Skeletal muscle cell (primary cell): ENCODE measurements at regions not wholly inside any gene's neighbourhood (a gene's known extent, or its start where the extent isn't known, plus 50 kb on each side); places are given as distances from the start of the nearest gene placed in this dataset.
"Not testable (repeated sequence)": the region's sequence is repeated elsewhere in the genome, so short reads cannot be mapped to it uniquely, and the experiment has no call there.

Experiments used
- DNase-seq: peaks from one replicate; pipeline ENCODE4 v3.0.0-alpha.2; 2010; ENCODE audit warnings: low read depth
- H3K4me3 ChIP-seq: 2 replicates; pipeline ENCODE4 v1.5.1; 2011; ENCODE audit warnings: low read depth, mild to moderate bottlenecking, control low read depth, low read length, moderate library complexity

DNA sequence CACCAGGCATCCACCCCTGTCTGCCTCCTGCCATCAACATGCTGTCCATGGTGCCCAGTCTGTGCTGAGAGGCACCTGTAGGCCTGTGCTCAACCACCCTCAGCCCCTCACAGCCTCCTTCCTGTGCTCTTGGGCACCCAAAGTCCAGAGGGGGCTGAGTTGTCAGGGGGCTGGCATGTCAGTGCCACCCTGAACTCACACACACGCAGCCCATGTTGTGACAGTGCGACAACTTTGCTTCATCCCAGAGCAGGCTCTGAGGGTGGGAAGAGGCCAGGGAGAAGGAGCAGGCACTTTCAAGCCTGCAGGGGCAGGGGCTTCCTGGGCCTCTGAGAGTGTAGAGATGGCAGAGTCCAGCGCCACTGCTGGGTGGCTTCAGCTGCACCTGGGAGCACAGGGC is 491.0 kb downstream of the TMEM135 start:
- H3K4me3 ChIP-seq: no peak overlapping the region
- no peak for DNase-seq

GRCh38 chr11:87523276-87523675 is 485.5 kb downstream of the TMEM135 start:
- no peak for DNase-seq

GRCh38 chr11:87518266-87518665 is 480.5 kb downstream of the TMEM135 start:
- DNase-seq: no peak

More at GRCh38 chr11:87523276-87523675, 485.5 kb downstream of the TMEM135 start:
- H3K4me3 ChIP-seq: no peak overlapping the region

DNA sequence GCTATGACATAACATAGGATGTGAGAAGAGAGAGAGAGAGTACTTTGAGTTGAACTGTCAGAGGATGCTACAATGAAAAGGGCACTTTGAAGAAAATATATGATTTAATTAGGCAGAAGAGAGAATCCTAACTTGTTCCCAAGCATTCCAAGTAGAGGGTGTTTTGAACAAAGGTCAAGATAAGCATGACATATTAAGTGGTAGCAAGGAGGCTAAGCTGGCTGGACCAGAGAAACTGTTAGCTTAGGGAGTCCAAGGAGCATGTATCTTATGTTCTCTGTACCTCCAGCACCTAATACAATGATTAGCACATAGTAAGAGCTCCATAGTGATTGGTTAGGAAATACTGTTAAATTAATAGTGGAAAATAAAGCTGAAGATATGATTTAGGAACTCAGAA is 479.6 kb downstream of the TMEM135 start:
- no peak overlapping the region for H3K4me3 ChIP-seq
- no peak for DNase-seq

More at GRCh38 chr11:87518266-87518665, 480.5 kb downstream of the TMEM135 start:
- H3K4me3 ChIP-seq: no peak overlapping the region

- not testable (repeated sequence) for DNase-seq, H3K4me3 ChIP-seq
Measured at GRCh38 chr11:87507722-87508121, 470.0 kb downstream of the TMEM135 start.

DNA sequence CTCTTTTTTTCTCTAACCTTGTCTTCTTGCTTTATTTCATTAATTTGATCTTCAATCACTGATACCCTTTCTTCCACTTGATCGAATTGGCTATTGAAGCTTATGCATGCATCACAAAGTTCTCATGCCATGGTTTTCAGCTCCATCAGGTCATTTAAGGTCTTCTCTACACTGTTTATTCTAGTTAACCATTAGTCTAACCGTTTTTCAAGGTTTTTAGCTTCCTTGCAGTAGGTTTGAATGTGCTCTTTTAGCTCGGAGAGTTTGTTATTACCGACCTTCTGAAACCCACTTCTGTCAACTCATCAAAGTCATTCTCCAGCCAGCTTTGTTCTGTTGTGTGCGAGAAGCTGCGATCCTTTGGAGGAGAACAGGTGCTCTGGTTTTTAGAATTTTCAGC is 469.2 kb downstream of the TMEM135 start:
- DNase-seq: not testable (repeated sequence)

GRCh38 chr11:87501388-87501787 is 463.7 kb downstream of the TMEM135 start:
- no peak for DNase-seq
- H3K4me3 ChIP-seq: no peak overlapping the region

More for the DNA sequence above, 469.2 kb downstream of the TMEM135 start:
- not testable (repeated sequence) for H3K4me3 ChIP-seq

DNA sequence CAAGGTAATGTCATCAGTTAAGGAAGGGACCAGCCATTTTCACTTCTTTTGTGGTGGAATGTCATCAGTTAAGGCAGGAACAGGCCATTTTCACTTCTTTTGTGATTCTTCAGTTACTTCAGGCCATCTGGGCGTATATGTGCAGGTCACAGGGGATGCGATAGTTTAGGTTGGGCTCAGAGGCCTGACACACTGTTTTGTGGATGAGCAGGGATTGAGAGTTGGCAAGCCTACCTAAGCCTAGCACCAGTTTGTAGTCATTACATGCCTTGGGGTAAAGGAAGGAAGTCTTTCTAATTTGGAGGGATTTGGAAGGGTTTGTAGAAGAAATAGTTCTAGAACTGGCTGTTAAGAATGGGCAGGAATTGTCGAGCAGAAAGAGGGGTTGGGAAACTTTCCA is 457.2 kb downstream of the TMEM135 start:
- DNase-seq, H3K4me3 ChIP-seq: not testable (repeated sequence)

DNA sequence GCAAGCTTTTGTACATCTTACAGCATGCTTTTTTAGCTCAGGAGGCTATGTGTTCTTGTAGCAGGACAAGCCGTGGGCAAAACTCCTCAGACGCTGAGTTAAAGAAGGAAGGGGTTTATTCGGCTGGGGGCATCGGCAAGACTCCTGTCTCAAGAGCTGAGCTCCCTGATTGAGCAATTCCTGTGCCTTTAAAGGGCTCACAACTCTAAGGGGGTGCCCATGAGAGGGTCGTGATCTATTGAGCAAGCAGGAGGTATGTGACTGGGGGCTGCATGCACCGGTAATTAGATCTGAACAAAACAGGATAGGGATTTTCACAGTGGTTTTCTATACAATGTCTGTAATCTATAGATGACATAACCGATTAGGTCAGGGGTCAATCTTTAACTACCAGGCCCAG is 456.3 kb downstream of the TMEM135 start:
- not testable (repeated sequence) for H3K4me3 ChIP-seq, DNase-seq

DNA sequence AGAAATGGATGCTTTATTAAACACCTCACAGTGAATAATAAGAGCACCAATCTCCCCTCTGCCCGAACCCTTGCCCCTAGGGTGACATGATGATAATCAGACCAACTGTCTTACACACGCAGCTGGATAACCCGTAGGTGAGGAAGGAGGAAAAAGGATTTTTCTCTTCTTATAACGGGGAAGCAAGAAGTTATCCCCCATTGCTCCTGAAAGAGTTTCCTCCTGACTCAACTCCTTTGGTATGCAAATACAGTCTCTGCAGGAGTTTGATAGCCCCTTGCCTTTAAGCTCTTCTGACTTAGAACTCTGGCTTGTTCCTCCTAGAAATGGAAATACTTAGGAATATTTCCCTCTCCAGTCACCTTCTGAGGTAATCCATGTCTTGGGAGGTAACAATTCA is 455.8 kb downstream of the TMEM135 start:
- DNase-seq: no peak
- H3K4me3 ChIP-seq: no peak overlapping the region

GRCh38 chr11:87491381-87491780 is 453.6 kb downstream of the TMEM135 start:
- DNase-seq: no peak

DNA sequence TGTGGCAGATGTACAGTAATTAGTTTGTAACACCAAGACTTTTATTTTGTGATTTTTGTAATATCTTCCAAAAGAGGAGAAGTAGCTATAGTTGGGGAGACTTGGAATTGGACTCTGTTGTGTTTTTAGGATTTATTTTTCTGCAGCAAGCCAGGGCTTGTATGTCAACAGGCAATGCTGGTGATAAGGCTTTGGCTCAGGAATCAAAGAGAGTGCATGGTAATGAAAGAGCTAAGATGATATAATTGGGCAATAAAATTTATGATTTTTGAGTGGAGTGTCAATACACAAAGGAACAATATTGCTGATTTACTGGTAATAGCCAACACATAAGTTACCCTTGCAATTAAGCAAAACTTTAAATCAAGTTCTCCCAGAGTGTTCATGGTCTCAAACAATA is 452.9 kb downstream of the TMEM135 start:
- no peak for DNase-seq

More at GRCh38 chr11:87491381-87491780, 453.6 kb downstream of the TMEM135 start:
- H3K4me3 ChIP-seq: no peak overlapping the region

DNA sequence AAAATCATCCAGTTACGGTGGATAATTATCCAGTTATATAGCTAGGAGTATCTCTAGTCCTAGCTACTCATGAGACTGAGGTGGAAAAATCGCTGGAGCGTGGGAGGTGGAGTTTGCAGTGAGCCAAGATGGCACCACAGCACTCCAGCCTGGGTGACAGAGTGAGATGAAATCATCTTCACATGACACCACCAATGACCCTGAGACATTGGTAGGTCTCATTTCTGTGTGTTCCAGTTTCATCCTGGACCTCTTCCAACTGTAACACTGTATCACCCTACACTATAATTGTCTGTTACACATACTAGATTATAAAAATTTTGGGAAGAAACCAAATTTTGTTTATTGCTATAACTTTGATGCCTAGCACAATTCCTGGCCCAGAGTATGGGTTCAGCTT is 446.8 kb downstream of the TMEM135 start:
- no peak for DNase-seq
- no peak overlapping the region for H3K4me3 ChIP-seq

More for the DNA sequence above, 452.9 kb downstream of the TMEM135 start:
- H3K4me3 ChIP-seq: no peak overlapping the region

DNA sequence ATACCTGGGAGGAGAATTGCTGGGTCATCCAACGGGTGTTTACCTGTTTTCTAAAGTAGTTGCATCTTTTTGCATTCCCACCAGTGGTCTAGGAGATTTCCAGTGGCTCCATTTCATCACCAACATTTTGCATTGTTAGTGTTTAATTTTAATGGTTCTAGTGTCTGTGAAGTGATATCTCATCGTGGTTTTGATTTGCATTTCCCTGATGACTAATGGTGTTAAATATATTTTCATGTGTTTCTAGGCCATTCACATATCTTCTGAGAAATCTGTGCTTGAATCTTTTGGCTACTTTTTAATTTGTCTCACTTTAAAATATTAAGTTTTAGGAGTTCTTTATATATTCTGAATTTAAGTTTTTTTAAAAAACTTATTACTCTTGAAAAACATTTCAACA is 439.6 kb downstream of the TMEM135 start:
- H3K4me3 ChIP-seq: no peak overlapping the region
- DNase-seq: no peak

DNA sequence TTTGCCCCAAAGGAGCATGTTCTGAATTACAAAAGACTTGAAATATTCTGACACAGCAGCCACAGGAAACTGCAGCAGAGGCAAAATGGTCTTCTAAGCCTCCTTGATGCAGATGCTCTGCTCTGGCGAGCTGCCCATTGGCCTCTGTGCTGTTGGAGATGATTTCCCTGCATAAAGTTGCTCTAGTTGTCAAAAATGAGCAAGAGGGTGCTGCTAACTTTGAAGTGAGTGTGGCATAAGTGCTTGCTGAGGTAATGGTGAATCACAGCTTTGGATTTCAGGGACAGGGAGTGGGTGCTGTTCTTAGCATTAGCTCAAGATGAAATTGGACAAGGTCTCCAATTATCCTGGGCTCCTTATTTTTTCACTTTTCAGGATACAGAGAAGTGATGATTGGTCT is 435.4 kb downstream of the TMEM135 start:
- peak; percentile 86 for DNase-seq
- no peak overlapping the region for H3K4me3 ChIP-seq

DNA sequence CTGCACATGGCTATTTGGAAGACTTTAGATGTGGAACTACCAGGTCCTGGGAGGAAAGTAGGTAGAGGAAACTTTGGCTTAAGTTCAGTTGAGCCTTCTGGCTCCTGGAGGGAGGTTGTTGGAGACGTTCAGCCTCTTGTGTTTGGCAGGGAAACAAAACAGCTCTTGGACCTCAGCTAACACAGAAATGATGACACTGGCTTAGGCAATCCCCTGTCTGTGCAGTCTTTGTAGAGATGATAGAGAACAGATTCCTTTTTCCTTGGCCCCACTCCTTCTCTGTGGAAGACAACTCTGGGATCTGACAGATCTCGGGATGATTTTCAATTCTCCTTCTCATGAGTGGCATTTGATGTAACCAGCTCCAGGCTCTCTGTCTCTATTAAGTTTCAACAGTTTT is 428.5 kb downstream of the TMEM135 start:
- H3K4me3 ChIP-seq: no peak overlapping the region
- peak; percentile 45 for DNase-seq

- no peak overlapping the region for H3K4me3 ChIP-seq
- DNase-seq: no peak
Measured at GRCh38 chr11:87465716-87466115, 428.0 kb downstream of the TMEM135 start.

DNA sequence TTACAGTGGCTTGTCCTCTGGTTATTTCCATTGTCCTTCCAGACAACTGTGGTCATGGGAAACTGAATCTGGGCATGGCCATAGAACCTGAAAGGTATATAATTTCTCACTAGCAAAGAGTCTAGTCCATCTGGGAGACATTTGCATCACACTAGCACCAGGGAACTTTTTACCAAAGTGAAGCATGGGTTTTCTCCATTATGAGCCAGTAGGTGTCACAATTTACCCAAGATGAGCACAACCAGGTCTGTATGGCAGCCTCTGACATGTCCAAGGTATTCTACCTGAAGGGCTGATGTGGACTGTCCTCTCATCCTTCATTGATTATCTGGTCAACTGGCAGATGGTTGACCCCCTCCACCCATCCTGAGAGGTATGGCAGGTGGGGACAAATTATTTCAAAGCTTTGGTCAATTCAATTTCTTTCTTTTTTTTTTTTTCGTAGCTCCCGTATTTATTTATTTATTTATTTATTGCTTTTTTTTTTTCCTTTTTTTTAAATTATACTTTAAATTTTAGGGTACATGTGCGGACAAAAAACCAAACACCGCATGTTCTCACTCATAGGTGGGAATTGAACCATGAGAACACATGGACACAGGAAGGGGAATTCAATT is 425.9 kb downstream of the TMEM135 start:
- DNase-seq: no peak
- H3K4me3 ChIP-seq: no peak overlapping the region

DNA sequence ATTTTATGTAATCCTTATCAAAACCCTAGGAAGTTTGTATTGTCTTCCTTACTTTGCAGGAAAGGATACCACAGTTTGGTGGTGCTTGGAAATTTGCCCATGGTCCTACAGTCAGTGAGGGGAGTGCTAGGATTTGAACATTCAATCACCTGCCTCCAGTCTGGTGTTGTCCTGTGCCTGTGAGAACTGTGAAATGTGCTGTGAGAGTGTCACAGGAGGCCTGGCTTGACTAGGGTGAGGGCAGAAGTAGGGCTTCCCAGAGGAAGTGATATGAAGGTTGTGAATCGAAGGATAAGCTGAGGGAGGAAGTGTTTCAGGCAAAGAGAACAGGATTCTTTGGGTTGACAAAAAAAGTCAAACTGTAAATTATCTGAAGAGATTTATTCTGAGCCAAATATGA is 424.4 kb downstream of the TMEM135 start:
- DNase-seq: no peak
- no peak overlapping the region for H3K4me3 ChIP-seq

- no peak for DNase-seq
- H3K4me3 ChIP-seq: no peak overlapping the region
Measured at GRCh38 chr11:87460842-87461637, 423.3 kb downstream of the TMEM135 start.

- H3K4me3 ChIP-seq: no peak overlapping the region
- no peak for DNase-seq
Measured at GRCh38 chr11:87460279-87460678, 422.5 kb downstream of the TMEM135 start.
